ENCODE measurements at regions not wholly inside any gene's neighbourhood (a gene's known extent, or its start where the extent isn't known, plus 50 kb on each side); places are given as distances from the start of the nearest gene placed in this dataset.

DNA sequence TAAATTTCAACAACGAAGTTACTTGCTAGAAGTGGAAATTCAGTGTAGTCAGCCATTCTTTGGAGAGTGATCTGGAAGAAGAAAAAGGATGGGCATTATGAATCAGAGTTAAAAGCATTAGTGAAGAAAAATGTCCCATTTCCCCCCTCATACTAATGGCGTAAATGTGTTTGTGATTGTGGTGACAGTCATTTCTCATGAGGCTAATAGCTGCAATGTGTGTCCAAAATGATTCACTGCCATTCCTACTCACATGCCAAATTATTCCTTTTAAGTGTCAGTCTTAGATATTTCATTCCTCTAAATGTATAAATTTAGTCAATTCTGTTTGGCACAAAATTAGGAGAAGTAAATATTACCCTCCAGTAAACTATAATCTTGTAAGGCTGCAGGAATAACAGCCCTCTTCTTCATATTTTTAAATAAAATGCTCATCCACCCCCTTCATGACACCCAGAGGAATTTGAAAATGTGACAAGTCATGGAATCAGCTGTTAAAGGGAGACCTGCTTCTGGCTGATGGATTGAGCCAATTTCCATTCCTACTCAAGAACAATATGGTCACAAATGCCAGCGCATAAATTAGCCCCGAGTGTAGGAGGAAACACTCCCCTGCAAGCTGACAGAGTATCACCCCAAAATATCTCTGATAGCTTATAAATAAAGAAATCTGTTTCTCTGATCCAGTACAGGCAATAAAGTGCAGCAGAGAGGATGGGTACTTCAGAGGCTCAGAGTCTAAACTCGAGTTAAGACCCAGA is 912.3 kb upstream of the SEL1L start:
- intact Hi-C loops (cut with DNase I, micrococcal nuclease), result no loop called here
- no peaks in the 10 kb centered on the region for H3K4me1 Mint-ChIP-seq (ENCODE audit: low read depth)
- no peaks in the 10 kb centered on the region for H3K4me1 ChIP-seq (ENCODE audit: insufficient read depth, low read length)
- no peak for DNase-seq
- H3K27me3 ChIP-seq (ENCODE audit: control insufficient read depth in 1 of 2, insufficient read depth in 2 of 2, low read length in 2 of 2), result no peaks in the 10 kb centered on the region
- TF ChIP-seq, protein P1, sequence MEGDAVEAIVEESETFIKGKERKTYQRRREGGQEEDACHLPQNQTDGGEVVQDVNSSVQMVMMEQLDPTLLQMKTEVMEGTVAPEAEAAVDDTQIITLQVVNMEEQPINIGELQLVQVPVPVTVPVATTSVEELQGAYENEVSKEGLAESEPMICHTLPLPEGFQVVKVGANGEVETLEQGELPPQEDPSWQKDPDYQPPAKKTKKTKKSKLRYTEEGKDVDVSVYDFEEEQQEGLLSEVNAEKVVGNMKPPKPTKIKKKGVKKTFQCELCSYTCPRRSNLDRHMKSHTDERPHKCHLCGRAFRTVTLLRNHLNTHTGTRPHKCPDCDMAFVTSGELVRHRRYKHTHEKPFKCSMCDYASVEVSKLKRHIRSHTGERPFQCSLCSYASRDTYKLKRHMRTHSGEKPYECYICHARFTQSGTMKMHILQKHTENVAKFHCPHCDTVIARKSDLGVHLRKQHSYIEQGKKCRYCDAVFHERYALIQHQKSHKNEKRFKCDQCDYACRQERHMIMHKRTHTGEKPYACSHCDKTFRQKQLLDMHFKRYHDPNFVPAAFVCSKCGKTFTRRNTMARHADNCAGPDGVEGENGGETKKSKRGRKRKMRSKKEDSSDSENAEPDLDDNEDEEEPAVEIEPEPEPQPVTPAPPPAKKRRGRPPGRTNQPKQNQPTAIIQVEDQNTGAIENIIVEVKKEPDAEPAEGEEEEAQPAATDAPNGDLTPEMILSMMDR (IDR thresholded peaks at IDR 0.05), result no peak
- H3K4me3 Mint-ChIP-seq, result no peak overlapping the region
- no peaks in the 10 kb centered on the region for H3K36me3 Mint-ChIP-seq (ENCODE audit: low read depth)
- peaks cover 13% of the 10 kb centered on the region for H3K9me3 Mint-ChIP-seq
- no peaks in the 10 kb centered on the region for H3K27me3 Mint-ChIP-seq
- POLR2A ChIA-PET, result no interaction called here
- no peaks in the 10 kb centered on the region for H3K36me3 ChIP-seq (ENCODE audit: insufficient read depth, low read length)
- H3K9me3 ChIP-seq (ENCODE audit: control insufficient read depth in 1 of 2, insufficient read depth in 1 of 2, low read length in 2 of 2), result peaks cover 0 to 11% of the 10 kb centered on the region in 2 experiments
- CTCF ChIA-PET, result no interaction called here
- H3K27ac Mint-ChIP-seq, result no peak overlapping the region
- H3K27ac ChIP-seq (ENCODE audit: low read depth in 1 of 2, low read length in 2 of 2), result no peak overlapping the region
- ATAC-seq (ENCODE audit: poor library complexity), result no peak
- H3K4me3 ChIP-seq (ENCODE audit: low read length), result no peak overlapping the region

DNA sequence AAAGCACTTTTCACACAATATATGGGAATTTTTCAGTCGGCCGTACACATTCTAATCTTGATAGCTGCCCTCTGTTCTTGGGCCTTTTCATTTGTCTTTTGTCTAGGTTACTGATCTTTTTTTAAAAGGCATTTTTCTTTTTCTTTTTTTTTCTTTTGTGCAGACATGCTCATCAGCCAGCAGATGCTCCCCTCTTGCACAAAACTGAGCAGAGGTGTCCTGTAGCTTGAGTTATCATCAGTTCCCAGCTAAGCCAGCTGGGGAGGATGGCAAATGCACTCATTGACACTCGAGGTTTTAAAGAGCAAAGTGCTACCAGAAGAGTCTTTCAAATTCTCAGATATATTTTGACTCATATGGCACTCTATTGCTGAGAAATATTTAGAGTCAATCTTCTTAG is 913.9 kb upstream of the SEL1L start:
- H3K36me3 ChIP-seq (ENCODE audit: insufficient read depth, low read length), result no peaks in the 10 kb centered on the region
- H3K27ac ChIP-seq (ENCODE audit: low read depth in 1 of 2, low read length in 2 of 2), result no peak overlapping the region
- H3K4me1 ChIP-seq (ENCODE audit: insufficient read depth, low read length), result no peaks in the 10 kb centered on the region
- H3K4me3 ChIP-seq (ENCODE audit: low read length), result no peak overlapping the region
- ChIA-PET CTCF (no interaction called here), POLR2A (no interaction called here)
- DNase-seq (no peak), ATAC-seq (ENCODE audit: poor library complexity) (no peak)
- H3K36me3 Mint-ChIP-seq (ENCODE audit: low read depth), result no peaks in the 10 kb centered on the region
- no peaks in the 10 kb centered on the region for H3K27me3 Mint-ChIP-seq
- no peaks in the 10 kb centered on the region for H3K4me1 Mint-ChIP-seq (ENCODE audit: low read depth)
- H3K27me3 ChIP-seq (ENCODE audit: control insufficient read depth in 1 of 2, insufficient read depth in 2 of 2, low read length in 2 of 2), result no peaks in the 10 kb centered on the region
- peaks cover 0 to 11% of the 10 kb centered on the region in 2 experiments for H3K9me3 ChIP-seq (ENCODE audit: control insufficient read depth in 1 of 2, insufficient read depth in 1 of 2, low read length in 2 of 2)
- TF ChIP-seq, protein P1 (IDR thresholded peaks at IDR 0.05), result no peak
- intact Hi-C loops (cut with DNase I, micrococcal nuclease), result no loop called here
- peaks cover 7% of the 10 kb centered on the region for H3K9me3 Mint-ChIP-seq
- no peak overlapping the region for H3K4me3 Mint-ChIP-seq
- H3K27ac Mint-ChIP-seq, result no peak overlapping the region

DNA sequence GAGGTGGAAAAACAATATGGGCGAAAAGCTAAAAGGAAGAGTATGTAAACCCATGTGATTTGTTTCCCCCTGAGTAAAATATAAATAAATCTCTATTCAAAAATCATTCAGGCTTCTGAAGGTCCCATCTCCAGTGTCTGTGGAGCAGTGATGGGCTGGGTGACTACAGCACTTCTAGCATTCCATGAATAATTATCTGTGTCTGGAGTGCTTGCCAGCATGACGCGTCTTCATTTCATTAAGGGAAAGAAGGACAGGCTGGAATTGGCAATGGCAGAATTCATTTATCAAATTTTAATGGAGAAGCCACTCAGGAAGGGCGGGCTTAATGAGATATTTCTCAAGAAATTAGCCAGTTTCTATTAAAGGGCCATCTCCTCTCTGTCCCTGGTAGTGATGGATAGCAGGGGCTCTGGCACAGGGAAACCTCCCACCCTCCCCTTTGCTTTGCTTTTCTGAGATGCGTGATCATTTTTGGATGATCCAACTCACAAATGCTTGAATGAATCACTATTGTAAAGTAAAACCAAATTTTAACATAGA is 916.3 kb upstream of the SEL1L start:
- no peaks in the 10 kb centered on the region for H3K27me3 Mint-ChIP-seq
- peaks cover 6% of the 10 kb centered on the region for H3K9me3 Mint-ChIP-seq
- no peak overlapping the region for H3K27ac ChIP-seq (ENCODE audit: low read depth in 1 of 2, low read length in 2 of 2)
- ATAC-seq (ENCODE audit: poor library complexity) (no peak), DNase-seq (no peak)
- peaks cover 0 to 6% of the 10 kb centered on the region in 2 experiments for H3K9me3 ChIP-seq (ENCODE audit: control insufficient read depth in 1 of 2, insufficient read depth in 1 of 2, low read length in 2 of 2)
- ChIA-PET CTCF (no interaction called here), POLR2A (no interaction called here)
- H3K36me3 Mint-ChIP-seq (ENCODE audit: low read depth), result no peaks in the 10 kb centered on the region
- no peaks in the 10 kb centered on the region for H3K36me3 ChIP-seq (ENCODE audit: insufficient read depth, low read length)
- intact Hi-C loops (cut with DNase I, micrococcal nuclease), result no loop called here
- H3K4me1 Mint-ChIP-seq (ENCODE audit: low read depth), result no peaks in the 10 kb centered on the region
- H3K27ac Mint-ChIP-seq, result no peak overlapping the region
- TF ChIP-seq, protein P1 (IDR thresholded peaks at IDR 0.05), result no peak
- H3K27me3 ChIP-seq (ENCODE audit: control insufficient read depth in 1 of 2, insufficient read depth in 2 of 2, low read length in 2 of 2), result no peaks in the 10 kb centered on the region
- H3K4me1 ChIP-seq (ENCODE audit: insufficient read depth, low read length), result no peaks in the 10 kb centered on the region
- no peak overlapping the region for H3K4me3 Mint-ChIP-seq
- H3K4me3 ChIP-seq (ENCODE audit: low read length), result no peak overlapping the region

Data from CD4-positive, alpha-beta T cell (primary cell).